Astrocyte (in vitro differentiated cells and primary cell): ENCODE measurements at regions not wholly inside any gene's neighbourhood (a gene's known extent, or its start where the extent isn't known, plus 50 kb on each side); places are given as distances from the start of the nearest gene placed in this dataset.

ENCODE experiments used
- EZH2 ChIP-seq: IDR thresholded peaks from 2 replicates; pipeline ENCODE4 v1.6.1; 2012; ENCODE audit warnings: mild to moderate bottlenecking, low read length, inconsistent platforms; ENCODE audit not compliant: insufficient read depth
- TF ChIP-seq, protein P1 (sequence below): IDR thresholded peaks from 2 replicates; pipeline ENCODE4 v1.5.1; 2011; ENCODE audit warnings: low read depth, mild to moderate bottlenecking, inconsistent platforms, low read length, moderate library complexity; ENCODE audit not compliant: insufficient read depth

DNA sequence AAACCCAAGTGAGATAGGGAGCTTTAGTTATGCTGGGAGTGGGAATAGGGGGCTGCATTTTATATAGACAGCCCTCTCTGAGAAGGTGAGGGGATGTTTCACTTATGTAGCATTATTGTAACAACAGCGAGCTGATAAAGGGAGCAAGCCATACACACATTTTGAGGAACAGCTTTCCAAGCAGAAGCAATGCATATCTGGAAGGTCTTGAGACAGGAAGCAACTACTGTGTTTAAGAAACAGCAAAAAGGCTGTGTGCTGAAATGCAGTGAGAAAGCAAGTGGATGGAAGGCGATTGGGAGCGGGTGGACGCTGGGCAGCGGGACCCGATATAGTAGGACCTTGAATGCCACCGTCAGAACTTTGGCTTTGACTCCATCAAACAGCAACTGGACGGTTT, 155.9 kb upstream of the TBL1XR1 start:
- TF ChIP-seq, protein P1, sequence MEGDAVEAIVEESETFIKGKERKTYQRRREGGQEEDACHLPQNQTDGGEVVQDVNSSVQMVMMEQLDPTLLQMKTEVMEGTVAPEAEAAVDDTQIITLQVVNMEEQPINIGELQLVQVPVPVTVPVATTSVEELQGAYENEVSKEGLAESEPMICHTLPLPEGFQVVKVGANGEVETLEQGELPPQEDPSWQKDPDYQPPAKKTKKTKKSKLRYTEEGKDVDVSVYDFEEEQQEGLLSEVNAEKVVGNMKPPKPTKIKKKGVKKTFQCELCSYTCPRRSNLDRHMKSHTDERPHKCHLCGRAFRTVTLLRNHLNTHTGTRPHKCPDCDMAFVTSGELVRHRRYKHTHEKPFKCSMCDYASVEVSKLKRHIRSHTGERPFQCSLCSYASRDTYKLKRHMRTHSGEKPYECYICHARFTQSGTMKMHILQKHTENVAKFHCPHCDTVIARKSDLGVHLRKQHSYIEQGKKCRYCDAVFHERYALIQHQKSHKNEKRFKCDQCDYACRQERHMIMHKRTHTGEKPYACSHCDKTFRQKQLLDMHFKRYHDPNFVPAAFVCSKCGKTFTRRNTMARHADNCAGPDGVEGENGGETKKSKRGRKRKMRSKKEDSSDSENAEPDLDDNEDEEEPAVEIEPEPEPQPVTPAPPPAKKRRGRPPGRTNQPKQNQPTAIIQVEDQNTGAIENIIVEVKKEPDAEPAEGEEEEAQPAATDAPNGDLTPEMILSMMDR = no peak
- TF ChIP-seq EZH2 = no peak
